ENCODE measurements at regions not wholly inside any gene's neighbourhood (a gene's known extent, or its start where the extent isn't known, plus 50 kb on each side); places are given as distances from the start of the nearest gene placed in this dataset.

DNA sequence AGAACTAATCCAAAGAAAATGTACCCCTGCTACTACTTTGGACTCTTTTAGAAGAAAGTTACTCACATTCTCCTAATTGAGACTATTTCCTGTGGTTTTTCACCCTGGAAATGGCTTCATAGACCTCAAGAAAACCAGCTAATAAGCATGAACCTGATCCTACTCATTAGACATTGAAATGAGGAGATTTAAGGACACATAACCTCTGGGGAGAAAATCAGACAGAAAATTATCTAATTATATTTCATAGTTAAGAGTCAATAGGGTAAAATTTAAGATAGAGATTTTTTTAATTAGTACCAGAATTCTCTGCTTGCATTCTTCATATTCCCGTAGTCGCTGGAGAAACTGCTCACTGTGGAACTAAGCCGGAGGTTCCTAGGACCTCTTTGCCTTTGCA, 114.6 kb upstream of the ACP3 start:
- H3K9me3 Mint-ChIP-seq, result no peaks in the 10 kb centered on the region
- no peaks in the 10 kb centered on the region for H3K4me1 Mint-ChIP-seq
- no peak overlapping the region for H3K27ac Mint-ChIP-seq (ENCODE audit: unreplicated experiment)
- H3K4me3 Mint-ChIP-seq, result no peak overlapping the region
- no peaks in the 10 kb centered on the region for H3K36me3 Mint-ChIP-seq (ENCODE audit: low read depth)
- no peak for DNase-seq (ENCODE audit: low read depth, low spot score)
- H3K27me3 Mint-ChIP-seq (ENCODE audit: low read depth), result no peaks in the 10 kb centered on the region
- TF ChIP-seq, protein P1, sequence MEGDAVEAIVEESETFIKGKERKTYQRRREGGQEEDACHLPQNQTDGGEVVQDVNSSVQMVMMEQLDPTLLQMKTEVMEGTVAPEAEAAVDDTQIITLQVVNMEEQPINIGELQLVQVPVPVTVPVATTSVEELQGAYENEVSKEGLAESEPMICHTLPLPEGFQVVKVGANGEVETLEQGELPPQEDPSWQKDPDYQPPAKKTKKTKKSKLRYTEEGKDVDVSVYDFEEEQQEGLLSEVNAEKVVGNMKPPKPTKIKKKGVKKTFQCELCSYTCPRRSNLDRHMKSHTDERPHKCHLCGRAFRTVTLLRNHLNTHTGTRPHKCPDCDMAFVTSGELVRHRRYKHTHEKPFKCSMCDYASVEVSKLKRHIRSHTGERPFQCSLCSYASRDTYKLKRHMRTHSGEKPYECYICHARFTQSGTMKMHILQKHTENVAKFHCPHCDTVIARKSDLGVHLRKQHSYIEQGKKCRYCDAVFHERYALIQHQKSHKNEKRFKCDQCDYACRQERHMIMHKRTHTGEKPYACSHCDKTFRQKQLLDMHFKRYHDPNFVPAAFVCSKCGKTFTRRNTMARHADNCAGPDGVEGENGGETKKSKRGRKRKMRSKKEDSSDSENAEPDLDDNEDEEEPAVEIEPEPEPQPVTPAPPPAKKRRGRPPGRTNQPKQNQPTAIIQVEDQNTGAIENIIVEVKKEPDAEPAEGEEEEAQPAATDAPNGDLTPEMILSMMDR (conservative IDR thresholded peaks at IDR 0.05), result no peak

DNA sequence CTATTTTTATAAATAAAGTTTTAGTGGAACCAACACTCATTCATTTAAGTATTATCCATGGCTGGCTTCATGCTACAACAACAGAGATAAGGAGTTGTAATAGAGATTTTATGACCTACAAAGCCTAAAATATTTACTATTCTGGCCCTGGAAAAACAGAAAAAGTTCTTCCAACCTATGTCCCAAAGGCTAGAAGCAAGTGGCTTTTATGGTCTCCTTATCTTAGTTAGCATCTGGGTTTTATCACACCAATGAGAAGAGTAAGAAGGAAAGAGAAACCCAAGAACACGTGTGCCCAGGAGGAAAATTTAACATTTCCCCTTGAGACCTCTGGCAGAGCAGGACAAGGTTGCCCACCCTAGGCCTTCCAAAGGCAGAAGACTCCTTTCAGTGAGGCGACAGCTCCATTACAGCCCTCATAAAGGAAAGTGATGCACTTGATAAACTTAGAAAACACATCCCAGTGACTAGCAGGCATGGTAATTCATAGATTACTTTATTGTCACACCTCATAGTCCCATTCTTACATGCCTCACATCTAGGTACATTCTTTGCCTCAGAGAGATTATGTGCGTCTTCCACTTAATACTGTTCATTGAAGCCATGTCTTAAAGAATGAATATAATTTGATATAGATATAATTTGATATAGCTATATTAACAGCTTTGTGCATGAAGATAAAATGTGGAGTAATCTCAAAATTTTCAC, 113.2 kb upstream of the ACP3 start:
- Mint-ChIP-seq H3K9me3 (no peaks in the 10 kb centered on the region), H3K36me3 (ENCODE audit: low read depth) (no peaks in the 10 kb centered on the region), H3K4me1 (no peaks in the 10 kb centered on the region), H3K27me3 (ENCODE audit: low read depth) (peaks cover 3% of the 10 kb centered on the region), H3K27ac (ENCODE audit: unreplicated experiment) (no peak overlapping the region), H3K4me3 (no peak overlapping the region)
- TF ChIP-seq, protein P1 (conservative IDR thresholded peaks at IDR 0.05), result no peak
- no peak for DNase-seq (ENCODE audit: low read depth, low spot score)

DNA sequence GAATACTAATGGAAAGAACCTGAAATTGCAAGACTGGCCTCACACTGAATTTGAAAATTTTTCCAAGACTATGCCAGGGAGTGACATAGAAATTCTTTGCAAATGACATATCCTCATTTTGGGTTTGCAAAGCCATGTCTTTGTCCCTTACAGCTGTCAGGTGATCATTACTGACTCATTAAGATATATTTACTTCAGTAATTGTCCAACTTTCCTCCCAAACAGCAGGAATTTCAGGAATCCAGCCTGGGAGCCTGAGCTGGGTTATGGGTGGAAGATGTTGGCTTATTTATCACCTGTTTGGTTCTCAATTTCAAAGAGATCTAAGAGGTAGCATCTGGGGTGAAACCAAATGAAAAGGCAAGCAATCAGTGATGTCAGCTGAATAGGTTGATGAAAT, 111.6 kb upstream of the ACP3 start:
- Mint-ChIP-seq H3K27me3 (ENCODE audit: low read depth) (peaks cover 11% of the 10 kb centered on the region), H3K27ac (ENCODE audit: unreplicated experiment) (no peak overlapping the region)
- no peak for DNase-seq (ENCODE audit: low read depth, low spot score)

DNA sequence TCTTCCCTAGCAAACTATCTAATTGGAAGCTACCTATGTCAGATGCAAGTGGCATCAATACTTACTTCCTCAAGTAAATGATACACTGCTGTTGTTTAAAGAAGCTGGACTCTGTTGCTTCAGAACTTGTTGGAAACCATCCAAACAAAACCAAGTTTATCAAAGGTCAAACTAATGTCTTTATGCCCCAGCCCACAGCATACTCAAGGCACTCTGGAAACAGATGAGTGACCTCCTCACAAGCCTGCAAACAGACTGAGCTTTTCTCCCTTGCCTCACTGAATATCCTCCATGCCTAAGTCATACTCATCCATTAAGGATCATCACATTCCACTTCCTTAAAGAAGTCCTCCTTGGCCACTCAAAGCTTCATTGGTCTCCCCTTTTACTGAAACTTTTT, 107.4 kb upstream of the ACP3 start:
- peaks cover 18% of the 10 kb centered on the region for H3K27me3 Mint-ChIP-seq (ENCODE audit: low read depth)

More for the DNA sequence above, 111.6 kb upstream of the ACP3 start:
- TF ChIP-seq, protein P1 (conservative IDR thresholded peaks at IDR 0.05), result no peak
- H3K9me3 Mint-ChIP-seq, result no peaks in the 10 kb centered on the region
- no peak overlapping the region for H3K4me3 Mint-ChIP-seq
- no peaks in the 10 kb centered on the region for H3K4me1 Mint-ChIP-seq
- no peaks in the 10 kb centered on the region for H3K36me3 Mint-ChIP-seq (ENCODE audit: low read depth)

DNA sequence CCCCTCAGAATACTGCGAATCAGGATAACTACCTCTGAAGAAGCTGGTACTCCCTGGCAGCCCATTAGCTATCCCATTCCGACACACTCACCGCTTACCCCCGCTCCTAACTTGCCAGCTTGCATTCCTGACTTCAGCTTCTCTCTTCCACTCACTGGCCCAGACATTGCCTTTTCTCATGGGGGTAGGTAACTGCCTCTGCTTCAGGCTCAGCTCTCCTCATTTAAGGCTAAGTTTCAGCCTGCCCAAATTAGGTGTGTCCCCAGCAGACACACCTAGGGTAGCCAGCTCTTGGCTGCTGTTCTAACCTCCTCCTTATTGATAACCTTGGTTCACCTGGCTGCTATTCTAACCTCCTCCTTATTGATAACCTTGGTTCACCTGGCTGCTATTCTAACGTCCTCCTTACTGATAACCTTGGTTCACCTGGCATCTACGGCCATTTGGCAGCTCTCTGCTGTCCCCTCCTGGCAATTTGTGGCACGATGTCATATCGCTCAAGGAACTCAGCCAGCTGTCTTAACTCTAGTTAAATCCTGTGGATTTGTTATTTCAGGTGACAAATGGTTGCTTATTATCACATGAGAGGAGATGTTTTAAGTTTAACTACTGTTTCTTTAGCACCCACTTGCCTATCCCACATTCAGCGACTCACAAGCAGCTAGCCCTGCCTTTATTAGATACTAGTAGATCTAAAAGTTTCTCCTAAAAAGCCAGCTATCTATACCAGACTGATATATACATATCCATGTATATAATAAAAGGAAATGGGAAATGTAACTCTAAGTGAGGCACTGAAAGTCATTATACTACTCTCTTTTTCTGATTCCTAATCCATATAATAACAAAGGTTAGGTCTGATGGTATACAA, 106.5 kb upstream of the ACP3 start:
- Mint-ChIP-seq H3K4me3 (no peak overlapping the region), H3K4me1 (no peaks in the 10 kb centered on the region), H3K27ac (ENCODE audit: unreplicated experiment) (no peak overlapping the region), H3K27me3 (ENCODE audit: low read depth) (peaks cover 18% of the 10 kb centered on the region), H3K9me3 (no peaks in the 10 kb centered on the region), H3K36me3 (ENCODE audit: low read depth) (no peaks in the 10 kb centered on the region)
- TF ChIP-seq, protein P1 (conservative IDR thresholded peaks at IDR 0.05), result peak; percentile 65
- DNase-seq (ENCODE audit: low read depth, low spot score), result peak; percentile 6

More for the DNA sequence above, 107.4 kb upstream of the ACP3 start:
- Mint-ChIP-seq H3K36me3 (ENCODE audit: low read depth) (no peaks in the 10 kb centered on the region), H3K4me3 (no peak overlapping the region), H3K9me3 (no peaks in the 10 kb centered on the region), H3K27ac (ENCODE audit: unreplicated experiment) (no peak overlapping the region), H3K4me1 (no peaks in the 10 kb centered on the region)
- TF ChIP-seq, protein P1 (conservative IDR thresholded peaks at IDR 0.05), result no peak
- no peak for DNase-seq (ENCODE audit: low read depth, low spot score)
